ENCODE measurements at regions not wholly inside any gene's neighbourhood (a gene's known extent, or its start where the extent isn't known, plus 50 kb on each side); places are given as distances from the start of the nearest gene placed in this dataset.

GRCh38 chr10:28850784-28851183, 173.5 kb downstream of the BAMBI start:
- POLR2A ChIA-PET = no interaction called here
- CTCF ChIA-PET = no interaction called here

- CTCF ChIA-PET = no interaction called here
- POLR2A ChIA-PET = no interaction called here
Measured at GRCh38 chr10:28853195-28853594, 175.9 kb downstream of the BAMBI start.

- ChIA-PET CTCF (no interaction called here), POLR2A (no interaction called here)
Measured at GRCh38 chr10:28857164-28857563, 179.8 kb downstream of the BAMBI start.

- ChIA-PET POLR2A (no interaction called here), CTCF (no interaction called here)
Measured at GRCh38 chr10:28858646-28859045, 181.3 kb downstream of the BAMBI start.

GRCh38 chr10:28859791-28860190, 182.5 kb downstream of the BAMBI start:
- CTCF ChIA-PET = no interaction called here

GRCh38 chr10:28862219-28862618, 184.9 kb downstream of the BAMBI start:
- POLR2A ChIA-PET = no interaction called here
- CTCF ChIA-PET = no interaction called here

More at GRCh38 chr10:28859791-28860190, 182.5 kb downstream of the BAMBI start:
- POLR2A ChIA-PET = no interaction called here

- CTCF ChIA-PET = no interaction called here
- POLR2A ChIA-PET = no interaction called here
Measured at GRCh38 chr10:28869606-28870201, 192.4 kb downstream of the BAMBI start.

- POLR2A ChIA-PET = no interaction called here
- CTCF ChIA-PET = no interaction called here
Measured at GRCh38 chr10:28871665-28872064, 194.3 kb downstream of the BAMBI start.

GRCh38 chr10:28872587-28873165, 195.4 kb downstream of the BAMBI start:
- POLR2A ChIA-PET = no interaction called here

GRCh38 chr10:28873540-28873939, 196.2 kb downstream of the BAMBI start:
- ChIA-PET POLR2A (no interaction called here), CTCF (no interaction called here)

More at GRCh38 chr10:28872587-28873165, 195.4 kb downstream of the BAMBI start:
- CTCF ChIA-PET = no interaction called here

- POLR2A ChIA-PET = no interaction called here
- CTCF ChIA-PET = no interaction called here
Measured at GRCh38 chr10:28874210-28874609, 196.9 kb downstream of the BAMBI start.

- ChIA-PET CTCF (no interaction called here), POLR2A (no interaction called here)
Measured at GRCh38 chr10:28875549-28876081, 198.3 kb downstream of the BAMBI start.

GRCh38 chr10:28878236-28878970, 201.1 kb downstream of the BAMBI start:
- ChIA-PET POLR2A (no interaction called here), CTCF (no interaction called here)

- ChIA-PET POLR2A (no interaction called here), CTCF (no interaction called here)
Measured at GRCh38 chr10:28879246-28879645, 201.9 kb downstream of the BAMBI start.

- ChIA-PET POLR2A (no interaction called here), CTCF (no interaction called here)
Measured at GRCh38 chr10:28879875-28880682, 202.8 kb downstream of the BAMBI start.

- CTCF ChIA-PET = no interaction called here
- POLR2A ChIA-PET = no interaction called here
Measured at GRCh38 chr10:28880683-28880950, 203.3 kb downstream of the BAMBI start.

GRCh38 chr10:28881171-28881882, 204.0 kb downstream of the BAMBI start:
- ChIA-PET POLR2A (no interaction called here), CTCF (no interaction called here)

- CTCF ChIA-PET = no interaction called here
- POLR2A ChIA-PET = no interaction called here
Measured at GRCh38 chr10:28883741-28884423, 206.6 kb downstream of the BAMBI start.

GRCh38 chr10:28890121-28890950, 213.0 kb downstream of the BAMBI start:
- CTCF ChIA-PET = no interaction called here

More at GRCh38 chr10:28890121-28890950, 213.0 kb downstream of the BAMBI start:
- POLR2A ChIA-PET = no interaction called here
